Tongue (tissue), 1 donor: ENCODE measurements at regions not wholly inside any gene's neighbourhood (a gene's known extent, or its start where the extent isn't known, plus 50 kb on each side); places are given as distances from the start of the nearest gene placed in this dataset.
"Not testable (repeated sequence)": the region's sequence is repeated elsewhere in the genome, so short reads cannot be mapped to it uniquely, and the experiment has no call there.

ENCODE experiments used
- DNase-seq: peaks from one replicate; pipeline ENCODE4 v3.0.0-alpha.2; 2015

GRCh38 chr17:70375406-70375805, 206.1 kb downstream of the KCNJ2 start:
- DNase-seq = no peak

GRCh38 chr17:70375813-70376770, 206.8 kb downstream of the KCNJ2 start:
- no peak for DNase-seq

GRCh38 chr17:70377654-70378053, 208.3 kb downstream of the KCNJ2 start:
- no peak for DNase-seq

GRCh38 chr17:70378076-70378475, 208.7 kb downstream of the KCNJ2 start:
- DNase-seq = peak; percentile 9

- no peak for DNase-seq
These were observed 210.6 kb downstream of the KCNJ2 start for GRCh38 chr17:70379945-70380344.

- DNase-seq = not testable (repeated sequence)
These were observed 212.6 kb downstream of the KCNJ2 start for GRCh38 chr17:70381916-70382315.

- no peak for DNase-seq
These were observed 219.0 kb downstream of the KCNJ2 start for GRCh38 chr17:70388326-70388725.

GRCh38 chr17:70389232-70389757, 220.0 kb downstream of the KCNJ2 start:
- DNase-seq = not testable (repeated sequence)

- no peak for DNase-seq
These were observed 220.7 kb downstream of the KCNJ2 start for GRCh38 chr17:70390049-70390448.

- DNase-seq = no peak
These were observed 225.3 kb downstream of the KCNJ2 start for GRCh38 chr17:70394473-70395232.

GRCh38 chr17:70405492-70406220, 236.3 kb downstream of the KCNJ2 start:
- DNase-seq = no peak

GRCh38 chr17:70407506-70407905, 238.2 kb downstream of the KCNJ2 start:
- no peak for DNase-seq

- DNase-seq = no peak
These were observed 239.4 kb downstream of the KCNJ2 start for GRCh38 chr17:70408768-70409167.

- DNase-seq = no peak
These were observed 245.0 kb downstream of the KCNJ2 start for GRCh38 chr17:70414300-70414699.

GRCh38 chr17:70420861-70421445, 251.6 kb downstream of the KCNJ2 start:
- DNase-seq = no peak

GRCh38 chr17:70422862-70423261, 253.5 kb downstream of the KCNJ2 start:
- DNase-seq = no peak

- no peak for DNase-seq
These were observed 254.2 kb downstream of the KCNJ2 start for GRCh38 chr17:70423562-70423961.

GRCh38 chr17:70426752-70427151, 257.4 kb downstream of the KCNJ2 start:
- no peak for DNase-seq

GRCh38 chr17:70434536-70435490, 265.5 kb downstream of the KCNJ2 start:
- DNase-seq = no peak

GRCh38 chr17:70437656-70438055, 268.3 kb downstream of the KCNJ2 start:
- DNase-seq = no peak

- DNase-seq = no peak
These were observed 277.1 kb downstream of the KCNJ2 start for GRCh38 chr17:70446446-70446845.
